Left lung (tissue), 4 donors: ENCODE measurements at regions not wholly inside any gene's neighbourhood (a gene's known extent, or its start where the extent isn't known, plus 50 kb on each side); places are given as distances from the start of the nearest gene placed in this dataset.

Experiments used
- ATAC-seq: fragments of 200-7000 bp; cut with Tn5 transposase; one replicate; pipeline ENCODE4 v1.9.1; 2020; ENCODE audit warnings: moderate library complexity
- DNase-seq, 4 donors: peaks; one replicate each; pipeline ENCODE4 v3.0.0-alpha.2; 2013 to 2020
- H3K27ac ChIP-seq, 2 donors: fragments of 200-600 bp; sonication (generic) in 1 of 2; one replicate each; pipeline versions ENCODE4 v1.5.0 to v1.8.0; 2020 to 2021
- H3K27me3 ChIP-seq, 2 donors: fragments of 200-600 bp; sonication (generic) in 1 of 2; one replicate each; pipeline versions ENCODE4 v1.5.0 to v1.8.0; 2020 to 2021
- H3K36me3 ChIP-seq, 2 donors: fragments of 200-600 bp; sonication (generic) in 1 of 2; one replicate each; pipeline versions ENCODE4 v1.5.0 to v1.8.0; 2020 to 2021
- H3K4me1 ChIP-seq, 2 donors: fragments of 200-600 bp; one replicate each; pipeline ENCODE4 v1.8.0; 2021
- H3K4me3 ChIP-seq, 2 donors: fragments of 200-600 bp; sonication (generic) in 1 of 2; one replicate each; pipeline versions ENCODE4 v1.5.0 to v1.8.0; 2020 to 2021; ENCODE audit warnings: mild to moderate bottlenecking in 1 of 2
- H3K9me3 ChIP-seq, 2 donors: fragments of 200-600 bp; sonication (generic) in 1 of 2; one replicate each; pipeline versions ENCODE4 v1.5.0 to v1.8.0; 2020 to 2021
- CTCF ChIP-seq, 2 donors: fragments of 200-600 bp; sonication (generic) in 1 of 2; IDR thresholded peaks; one replicate each; pipeline versions ENCODE4 v1.5.0 to v1.8.0; 2021; ENCODE audit warnings: antibody characterized with exemption in 2 of 2
- intact Hi-C, 2 donors: fragments of 100-400 bp; cut with DNase I; formaldehyde crosslinking; loops; one replicate each; pipeline versions ENCODE4 v1.11.2 to v1.14.2; 2022
- donor health status: DM: no; HTN: yes; CAD: no.
- donor health status: DM: no; HTN: no; CAD: no.

GRCh38 chr5:119740225-119740624, 110.9 kb downstream of the FAM170A start:
- TF ChIP-seq CTCF (IDR thresholded peaks at IDR 0.05): no peak
- ATAC-seq (no peak), DNase-seq (no peak)
- Histone ChIP-seq H3K4me3 (no peak overlapping the region), H3K27me3 (no peaks in the 10 kb centered on the region), H3K4me1 (no peaks in the 10 kb centered on the region), H3K27ac (no peak overlapping the region), H3K9me3 (no peaks in the 10 kb centered on the region), H3K36me3 (no peaks in the 10 kb centered on the region)
- intact Hi-C loops: no loop called here

- ATAC-seq: no peak
- no peaks in the 10 kb centered on the region for H3K27me3 ChIP-seq
These were observed 112.3 kb downstream of the FAM170A start for GRCh38 chr5:119741691-119742090.

GRCh38 chr5:119742311-119742710, 113.0 kb downstream of the FAM170A start:
- H3K27ac ChIP-seq: no peak overlapping the region
- no peaks in the 10 kb centered on the region for H3K4me1 ChIP-seq
- no peaks in the 10 kb centered on the region for H3K9me3 ChIP-seq
- no peak for DNase-seq
- intact Hi-C loops: no loop called here
- no peaks in the 10 kb centered on the region for H3K27me3 ChIP-seq
- H3K36me3 ChIP-seq: no peaks in the 10 kb centered on the region
- H3K4me3 ChIP-seq: no peak overlapping the region
- TF ChIP-seq CTCF (IDR thresholded peaks at IDR 0.05): no peak
- no peak for ATAC-seq

More at GRCh38 chr5:119741691-119742090, 112.3 kb downstream of the FAM170A start:
- Histone ChIP-seq H3K27ac (no peak overlapping the region), H3K9me3 (no peaks in the 10 kb centered on the region), H3K4me3 (no peak overlapping the region), H3K4me1 (no peaks in the 10 kb centered on the region), H3K36me3 (no peaks in the 10 kb centered on the region)
- intact Hi-C loops: no loop called here
- TF ChIP-seq CTCF (IDR thresholded peaks at IDR 0.05): no peak
- no peak for DNase-seq

- peak in 1 of 4 donors; percentile 8 for DNase-seq
- peak; percentile 77 for ATAC-seq
- Histone ChIP-seq H3K9me3 (no peaks in the 10 kb centered on the region), H3K27ac (no peak overlapping the region), H3K4me1 (no peaks in the 10 kb centered on the region), H3K4me3 (no peak overlapping the region), H3K36me3 (no peaks in the 10 kb centered on the region), H3K27me3 (no peaks in the 10 kb centered on the region)
- intact Hi-C loops: no loop called here
- peak in 1 of 2 donors; percentile 28 for TF ChIP-seq CTCF (IDR thresholded peaks at IDR 0.05)
These were observed 114.6 kb downstream of the FAM170A start for GRCh38 chr5:119743927-119744326.

GRCh38 chr5:119745976-119746375, 116.6 kb downstream of the FAM170A start:
- ATAC-seq: no peak
- Histone ChIP-seq H3K4me1 (no peaks in the 10 kb centered on the region), H3K9me3 (no peaks in the 10 kb centered on the region), H3K4me3 (no peak overlapping the region), H3K27ac (no peak overlapping the region), H3K36me3 (no peaks in the 10 kb centered on the region), H3K27me3 (no peaks in the 10 kb centered on the region)
- intact Hi-C loops: no loop called here
- TF ChIP-seq CTCF (IDR thresholded peaks at IDR 0.05): no peak
- DNase-seq: peak in 1 of 4 donors; percentile 1
